Esophagus squamous epithelium (tissue), 4 donors: ENCODE measurements at regions not wholly inside any gene's neighbourhood (a gene's known extent, or its start where the extent isn't known, plus 50 kb on each side); places are given as distances from the start of the nearest gene placed in this dataset.

ENCODE experiments used
- CTCF ChIP-seq, 6 experiments: fragments of 450-650 bp in 4 of 6; fragments of 200-600 bp in 2 of 6; sonication (generic) in 2 of 6; IDR thresholded peaks; one replicate each; pipeline ENCODE4 v1.5.1; 2016 to 2019; ENCODE audit warnings: antibody characterized with exemption in 6 of 6, mild to moderate bottlenecking in 4 of 6, moderate library complexity in 4 of 6
- POLR2A ChIP-seq, 4 donors: fragments of 450-650 bp; IDR thresholded peaks; one replicate each; pipeline ENCODE4 v1.6.1; 2017; ENCODE audit warnings: antibody characterized with exemption in 4 of 4, mild to moderate bottlenecking in 4 of 4, moderate library complexity in 3 of 4

GRCh38 chr5:171599411-171599810, 180.0 kb downstream of the FGF18 start:
- TF ChIP-seq POLR2A (IDR thresholded peaks at IDR 0.05) = no peak
- TF ChIP-seq CTCF (IDR thresholded peaks at IDR 0.05) = no peak
